A673 (cell line): ENCODE measurements at regions not wholly inside any gene's neighbourhood (a gene's known extent, or its start where the extent isn't known, plus 50 kb on each side); places are given as distances from the start of the nearest gene placed in this dataset.

Source experiments
- BruUV-seq: library from RNA; stranded (reverse); fragments of 400-500 nt; replicated peaks from 2 replicates; lab custom pipeline; 2021; lab: Mats Ljungman, UMichigan
- CTCF ChIA-PET: fragments of 300-600 bp; sonication (Branson Sonifier 250); formaldehyde crosslinking; loops from one replicate; lab custom pipeline; 2022; ENCODE audit warnings: antibody characterized with exemption; lab: Charles Lee
- POLR2A ChIA-PET: fragments of 300-600 bp; sonication (Branson Sonifier 250); formaldehyde crosslinking; loops from one replicate; lab custom pipeline; 2022; ENCODE audit warnings: antibody characterized with exemption; ENCODE audit not compliant: low non-redundant PET; lab: Charles Lee
- DNase-seq: peaks from one replicate; pipeline ENCODE4 v3.0.0-alpha.2; 2015; ENCODE audit warnings: low spot score
- H3K27ac ChIP-seq: fragments of 200-600 bp; sonication (generic); 2 replicates; pipeline ENCODE4 v1.5.1; 2016; ENCODE audit warnings: mixed run types, low read depth, mild to moderate bottlenecking, mixed read lengths, antibody characterized with exemption, low read length; ENCODE audit not compliant: poor library complexity, severe bottlenecking
- H3K27me3 ChIP-seq: fragments of 200-600 bp; sonication (generic); replicated peaks from 2 replicates; pipeline ENCODE4 v1.6.1; 2017; ENCODE audit warnings: mixed run types, low read depth, mild to moderate bottlenecking, mixed read lengths, antibody characterized with exemption, low read length; ENCODE audit not compliant: insufficient read depth, poor library complexity
- H3K36me3 ChIP-seq: fragments of 200-600 bp; sonication (generic); 2 replicates; pipeline ENCODE4 v1.6.1; 2016; ENCODE audit warnings: mixed run types, mild to moderate bottlenecking, mixed read lengths, antibody characterized with exemption, low read length; ENCODE audit not compliant: insufficient read depth, poor library complexity, severe bottlenecking
- H3K4me1 ChIP-seq: fragments of 200-600 bp; sonication (generic); 2 replicates; pipeline ENCODE4 v1.6.1; 2017; ENCODE audit warnings: mixed run types, mild to moderate bottlenecking, mixed read lengths, antibody characterized with exemption, low read length; ENCODE audit not compliant: insufficient read depth, poor library complexity, severe bottlenecking
- H3K4me3 ChIP-seq: fragments of 200-600 bp; sonication (generic); 2 replicates; pipeline ENCODE4 v1.5.1; 2016; ENCODE audit warnings: low read depth, mixed run types, mild to moderate bottlenecking, mixed read lengths, low read length; ENCODE audit not compliant: poor library complexity, severe bottlenecking
- H3K9me3 ChIP-seq: fragments of 200-600 bp; sonication (generic); 2 replicates; pipeline ENCODE4 v1.6.1; 2016; ENCODE audit warnings: mixed run types, low read depth, mild to moderate bottlenecking, mixed read lengths, antibody characterized with exemption, low read length; ENCODE audit not compliant: poor library complexity, severe bottlenecking
- CTCF ChIP-seq: fragments of 300-800, 200-600 bp; sonication (generic); conservative IDR thresholded peaks from 2 replicates; pipeline ENCODE4 v1.5.1; 2017; ENCODE audit warnings: low read depth, mild to moderate bottlenecking, antibody characterized with exemption, low read length, moderate library complexity, mixed read lengths
- EZH2 ChIP-seq: fragments of 200-600 bp; sonication (generic); IDR thresholded peaks from 2 replicates; pipeline ENCODE4 v1.6.1; 2017; ENCODE audit warnings: borderline replicate concordance, low read depth, mild to moderate bottlenecking, mixed read lengths, antibody characterized with exemption, low read length; ENCODE audit not compliant: poor library complexity, severe bottlenecking
- intact Hi-C: fragments of 100-400 bp; cut with micrococcal nuclease; formaldehyde crosslinking; loops from one replicate; pipeline ENCODE4 v1.10.0; 2022; ENCODE audit not compliant: unreplicated experiment

GRCh38 chr12:67067453-67068203 lies 201.5 kb upstream of the CAND1 start:
- intact Hi-C loops: no loop called here
- BruUV-seq: no TSS peak
- POLR2A ChIA-PET: no interaction called here

GRCh38 chr12:67068204-67068731 lies 200.9 kb upstream of the CAND1 start:
- intact Hi-C loops: no loop called here
- peaks cover 60% of the 10 kb centered on the region for H3K27me3 ChIP-seq
- peak; percentile 34 for TF ChIP-seq CTCF
- peak; percentile 85 for TF ChIP-seq EZH2
- H3K36me3 ChIP-seq: no peaks in the 10 kb centered on the region
- POLR2A ChIA-PET: no interaction called here
- H3K4me3 ChIP-seq: peak overlapping the region; percentile 43
- DNase-seq: peak; percentile 5
- no peak overlapping the region for H3K27ac ChIP-seq
- H3K9me3 ChIP-seq: no peaks in the 10 kb centered on the region
- H3K4me1 ChIP-seq: no peaks in the 10 kb centered on the region
- CTCF ChIA-PET: no interaction called here
- no TSS peak for BruUV-seq

More at GRCh38 chr12:67067453-67068203, 201.5 kb upstream of the CAND1 start:
- no peaks in the 10 kb centered on the region for H3K4me1 ChIP-seq
- H3K36me3 ChIP-seq: no peaks in the 10 kb centered on the region
- CTCF ChIA-PET: no interaction called here
- H3K4me3 ChIP-seq: no peak overlapping the region
- no peak overlapping the region for H3K27ac ChIP-seq
- H3K27me3 ChIP-seq: peaks cover 66% of the 10 kb centered on the region
- H3K9me3 ChIP-seq: no peaks in the 10 kb centered on the region
- no peak for DNase-seq
- TF ChIP-seq EZH2 (no peak), CTCF (no peak)

DNA sequence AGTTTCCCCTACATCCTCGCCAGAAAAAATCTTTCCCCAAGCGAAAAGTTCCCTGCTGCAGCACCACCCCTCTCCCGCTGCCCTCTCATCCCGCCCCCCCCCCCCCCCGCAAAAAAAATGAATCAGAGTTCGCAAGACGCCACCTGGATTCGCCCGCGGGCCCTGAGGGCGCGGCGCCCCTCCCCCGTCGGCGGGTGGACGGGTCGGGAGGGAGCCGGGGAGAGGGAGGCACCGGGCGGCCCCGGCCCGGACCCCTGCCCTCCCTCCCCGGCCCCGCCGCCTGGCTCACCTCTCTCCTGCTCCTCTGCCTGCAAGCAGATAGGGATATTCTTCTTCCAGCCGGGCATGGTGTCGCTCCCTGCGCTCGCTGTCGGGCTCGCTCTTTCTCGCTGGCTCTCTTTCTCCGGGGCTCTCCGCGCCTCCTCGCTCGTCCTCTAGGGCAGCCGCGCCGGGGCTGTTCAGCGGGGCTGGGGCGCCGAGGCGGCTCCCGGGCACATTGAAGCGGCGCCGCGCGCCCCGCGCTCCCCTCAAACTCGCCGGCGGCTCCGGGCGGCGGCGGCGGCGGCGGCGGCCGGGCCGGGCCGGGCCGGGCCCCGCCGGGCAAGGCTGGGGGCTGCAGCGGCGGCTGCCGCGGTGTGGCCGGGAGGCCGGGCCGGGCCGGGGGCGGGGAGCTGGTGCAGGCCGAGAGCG lies 200.3 kb upstream of the CAND1 start:
- no peaks in the 10 kb centered on the region for H3K4me1 ChIP-seq
- no peak overlapping the region for H3K27ac ChIP-seq
- H3K9me3 ChIP-seq: no peaks in the 10 kb centered on the region
- ChIA-PET CTCF (no interaction called here), POLR2A (no interaction called here)
- DNase-seq: peak; percentile 63
- H3K36me3 ChIP-seq: no peaks in the 10 kb centered on the region
- TF ChIP-seq CTCF (no peak), EZH2 (no peak)
- peak overlapping the region; percentile 43 for H3K4me3 ChIP-seq
- intact Hi-C loops: no loop called here
- BruUV-seq: no TSS peak
- peaks cover 56% of the 10 kb centered on the region for H3K27me3 ChIP-seq
